Panc1 (cell line): ENCODE measurements at regions not wholly inside any gene's neighbourhood (a gene's known extent, or its start where the extent isn't known, plus 50 kb on each side); places are given as distances from the start of the nearest gene placed in this dataset.

Source experiments
- ATAC-seq: fragments of 200-7000 bp; cut with Tn5 transposase; 2 replicates; pipeline ENCODE4 v1.9.1; 2020; ENCODE audit warnings: mild to moderate bottlenecking, moderate library complexity
- BruUV-seq: library from RNA; stranded (reverse); fragments of 400-500 nt; replicated peaks from 2 replicates; lab custom pipeline; 2021; lab: Mats Ljungman, UMichigan
- CTCF ChIA-PET: fragments of 300-600 bp; sonication (Branson Sonifier 250); formaldehyde crosslinking; loops from one replicate; lab custom pipeline; 2022; ENCODE audit warnings: antibody characterized with exemption; lab: Charles Lee
- POLR2A ChIA-PET: fragments of 300-600 bp; sonication (Branson Sonifier 250); formaldehyde crosslinking; loops from one replicate; lab custom pipeline; 2022; ENCODE audit warnings: antibody characterized with exemption; lab: Charles Lee
- DNase-seq: peaks from one replicate; pipeline ENCODE4 v3.0.0-alpha.2; 2010; ENCODE audit warnings: low read depth, low spot score
- H3K27ac ChIP-seq: 2 replicates; pipeline ENCODE4 v1.5.1; 2011; ENCODE audit warnings: mild to moderate bottlenecking, low read length, inconsistent platforms
- H3K27me3 ChIP-seq: fragments of 200-500 bp; sonication (Bioruptor generic); 2 replicates; pipeline ENCODE4 v1.6.0; 2014; ENCODE audit warnings: low read length, inconsistent platforms; ENCODE audit not compliant: control insufficient read depth, insufficient read depth
- H3K36me3 ChIP-seq: fragments of 200-500 bp; sonication (Bioruptor generic); 2 replicates; pipeline ENCODE4 v1.5.1; 2014; ENCODE audit warnings: inconsistent platforms, mild to moderate bottlenecking, low read length, moderate library complexity; ENCODE audit not compliant: control insufficient read depth, insufficient read depth
- H3K4me1 ChIP-seq: 2 replicates; pipeline ENCODE4 v1.5.1; 2011; ENCODE audit warnings: inconsistent platforms, mild to moderate bottlenecking, low read length, moderate library complexity; ENCODE audit not compliant: control insufficient read depth, insufficient read depth
- H3K4me3 ChIP-seq, 2 experiments: 2 replicates each; pipeline ENCODE4 v1.5.1; 2011 to 2012; ENCODE audit warnings: low read depth in 2 of 2, low read length in 2 of 2, mild to moderate bottlenecking in 2 of 2, inconsistent platforms in 1 of 2, moderate library complexity in 1 of 2
- H3K9me3 ChIP-seq: fragments of 200-500 bp; sonication (Bioruptor generic); 2 replicates; pipeline ENCODE4 v1.5.1; 2014; ENCODE audit warnings: low read depth, mild to moderate bottlenecking, inconsistent platforms, low read length, moderate library complexity; ENCODE audit not compliant: control insufficient read depth, insufficient read depth
- POLR2AphosphoS5 ChIP-seq: IDR thresholded peaks from 2 replicates; pipeline ENCODE4 v1.6.1; 2012; ENCODE audit warnings: mild to moderate bottlenecking, low read depth, low read length, moderate library complexity
- SIN3A ChIP-seq: IDR thresholded peaks from 2 replicates; pipeline ENCODE4 v1.6.1; 2012; ENCODE audit warnings: low read depth, mild to moderate bottlenecking, low read length, moderate library complexity, borderline replicate concordance; ENCODE audit not compliant: insufficient read depth
- TCF7L2 ChIP-seq: IDR thresholded peaks from 2 replicates; pipeline ENCODE4 v1.6.1; 2011; ENCODE audit warnings: mild to moderate bottlenecking, low read depth, low read length, inconsistent platforms
- in situ Hi-C: cut with HindIII; loops from 2 replicates; pipeline ENCODE4 v1.10.0; 2016; ENCODE audit warnings: low sequenced_read_pairs, low pct_unique_long_range_greater_than_20kb
- intact Hi-C: fragments of 100-400 bp; cut with micrococcal nuclease; formaldehyde crosslinking; loops from one replicate; pipeline ENCODE4 v1.10.0; 2022; ENCODE audit not compliant: unreplicated experiment
- TF ChIP-seq, protein P1 (sequence below): fragments of 450-650 bp; IDR thresholded peaks from 2 replicates; pipeline ENCODE4 v1.5.1; 2017; ENCODE audit warnings: mild to moderate bottlenecking
- TF ChIP-seq, protein P2 (sequence below), 2 experiments: IDR thresholded peaks; 2 replicates each; pipeline ENCODE4 v1.6.1; 2011 to 2012; ENCODE audit warnings: low read depth in 2 of 2, control low read depth in 1 of 2, low read length in 1 of 2, mild to moderate bottlenecking in 1 of 2, moderate library complexity in 1 of 2; ENCODE audit not compliant: insufficient read depth in 1 of 2

DNA sequence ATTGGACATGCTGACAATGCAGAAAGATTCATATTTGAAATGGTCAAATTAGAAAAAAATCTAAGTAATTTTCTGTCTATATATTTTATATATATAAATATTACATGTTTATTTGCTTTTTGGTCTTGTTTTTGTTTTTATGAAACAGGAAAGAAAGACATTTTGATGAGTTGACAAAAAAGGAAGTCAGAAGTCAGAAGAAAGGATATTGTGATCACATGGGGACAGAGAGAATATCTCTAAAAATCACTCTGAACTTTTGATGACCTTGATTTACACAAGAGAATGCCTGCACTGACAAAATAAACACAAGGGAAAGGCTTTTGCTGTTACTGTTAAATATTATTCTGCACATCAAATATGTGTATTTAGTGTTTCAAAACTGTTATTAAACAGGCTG is 811.2 kb downstream of the SI start:
- Histone ChIP-seq H3K4me1 (no peaks in the 10 kb centered on the region; the same call in 1 of the 2 replicates), H3K36me3 (no peaks in the 10 kb centered on the region), H3K27ac (no peak overlapping the region), H3K27me3 (no peaks in the 10 kb centered on the region), H3K4me3 (no peak overlapping the region), H3K9me3 (0 out of 2 replicates have a peak, but pooled peaks cover 4% of the 10 kb centered on the region)
- in situ Hi-C loops (no loop called here), intact Hi-C loops (no loop called here)
- no peak for DNase-seq
- CTCF ChIA-PET = no interaction called here
- POLR2A ChIA-PET = no interaction called here
- no TSS peak for BruUV-seq
- TF ChIP-seq, protein P1, sequence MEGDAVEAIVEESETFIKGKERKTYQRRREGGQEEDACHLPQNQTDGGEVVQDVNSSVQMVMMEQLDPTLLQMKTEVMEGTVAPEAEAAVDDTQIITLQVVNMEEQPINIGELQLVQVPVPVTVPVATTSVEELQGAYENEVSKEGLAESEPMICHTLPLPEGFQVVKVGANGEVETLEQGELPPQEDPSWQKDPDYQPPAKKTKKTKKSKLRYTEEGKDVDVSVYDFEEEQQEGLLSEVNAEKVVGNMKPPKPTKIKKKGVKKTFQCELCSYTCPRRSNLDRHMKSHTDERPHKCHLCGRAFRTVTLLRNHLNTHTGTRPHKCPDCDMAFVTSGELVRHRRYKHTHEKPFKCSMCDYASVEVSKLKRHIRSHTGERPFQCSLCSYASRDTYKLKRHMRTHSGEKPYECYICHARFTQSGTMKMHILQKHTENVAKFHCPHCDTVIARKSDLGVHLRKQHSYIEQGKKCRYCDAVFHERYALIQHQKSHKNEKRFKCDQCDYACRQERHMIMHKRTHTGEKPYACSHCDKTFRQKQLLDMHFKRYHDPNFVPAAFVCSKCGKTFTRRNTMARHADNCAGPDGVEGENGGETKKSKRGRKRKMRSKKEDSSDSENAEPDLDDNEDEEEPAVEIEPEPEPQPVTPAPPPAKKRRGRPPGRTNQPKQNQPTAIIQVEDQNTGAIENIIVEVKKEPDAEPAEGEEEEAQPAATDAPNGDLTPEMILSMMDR = no peak
- no peak for TF ChIP-seq SIN3A
- TF ChIP-seq, protein P2, sequence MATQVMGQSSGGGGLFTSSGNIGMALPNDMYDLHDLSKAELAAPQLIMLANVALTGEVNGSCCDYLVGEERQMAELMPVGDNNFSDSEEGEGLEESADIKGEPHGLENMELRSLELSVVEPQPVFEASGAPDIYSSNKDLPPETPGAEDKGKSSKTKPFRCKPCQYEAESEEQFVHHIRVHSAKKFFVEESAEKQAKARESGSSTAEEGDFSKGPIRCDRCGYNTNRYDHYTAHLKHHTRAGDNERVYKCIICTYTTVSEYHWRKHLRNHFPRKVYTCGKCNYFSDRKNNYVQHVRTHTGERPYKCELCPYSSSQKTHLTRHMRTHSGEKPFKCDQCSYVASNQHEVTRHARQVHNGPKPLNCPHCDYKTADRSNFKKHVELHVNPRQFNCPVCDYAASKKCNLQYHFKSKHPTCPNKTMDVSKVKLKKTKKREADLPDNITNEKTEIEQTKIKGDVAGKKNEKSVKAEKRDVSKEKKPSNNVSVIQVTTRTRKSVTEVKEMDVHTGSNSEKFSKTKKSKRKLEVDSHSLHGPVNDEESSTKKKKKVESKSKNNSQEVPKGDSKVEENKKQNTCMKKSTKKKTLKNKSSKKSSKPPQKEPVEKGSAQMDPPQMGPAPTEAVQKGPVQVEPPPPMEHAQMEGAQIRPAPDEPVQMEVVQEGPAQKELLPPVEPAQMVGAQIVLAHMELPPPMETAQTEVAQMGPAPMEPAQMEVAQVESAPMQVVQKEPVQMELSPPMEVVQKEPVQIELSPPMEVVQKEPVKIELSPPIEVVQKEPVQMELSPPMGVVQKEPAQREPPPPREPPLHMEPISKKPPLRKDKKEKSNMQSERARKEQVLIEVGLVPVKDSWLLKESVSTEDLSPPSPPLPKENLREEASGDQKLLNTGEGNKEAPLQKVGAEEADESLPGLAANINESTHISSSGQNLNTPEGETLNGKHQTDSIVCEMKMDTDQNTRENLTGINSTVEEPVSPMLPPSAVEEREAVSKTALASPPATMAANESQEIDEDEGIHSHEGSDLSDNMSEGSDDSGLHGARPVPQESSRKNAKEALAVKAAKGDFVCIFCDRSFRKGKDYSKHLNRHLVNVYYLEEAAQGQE (IDR thresholded peaks at IDR 0.05; ENCODE audit: insufficient read depth in 1 of 2, low read depth in 2 of 2, low read length in 1 of 2) = no peak
- no peak for TF ChIP-seq TCF7L2
- TF ChIP-seq POLR2AphosphoS5 = no peak
- no peak for ATAC-seq

DNA sequence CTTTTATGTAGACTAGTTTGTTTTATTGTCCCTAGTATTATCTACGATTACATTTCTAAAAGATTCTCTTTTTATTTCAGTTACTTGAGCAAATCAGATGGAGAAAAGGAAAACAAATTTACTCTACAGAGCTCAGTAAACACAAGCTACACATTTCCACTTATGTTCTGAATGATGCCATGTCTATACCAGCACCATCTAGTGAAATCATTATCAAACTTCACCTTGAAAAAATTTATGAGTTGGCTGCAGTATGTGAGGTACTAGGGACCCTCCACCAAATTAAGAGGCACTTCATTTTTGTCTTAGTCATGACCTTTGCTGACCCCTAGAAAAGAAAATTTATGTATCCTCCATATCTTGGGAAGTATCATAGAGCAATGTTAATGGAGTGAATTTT is 827.4 kb downstream of the SI start:
- Histone ChIP-seq H3K36me3 (no peaks in the 10 kb centered on the region), H3K4me3 (no peak overlapping the region), H3K4me1 (no peaks in the 10 kb centered on the region), H3K27ac (no peak overlapping the region), H3K9me3 (no peaks in the 10 kb centered on the region), H3K27me3 (no peaks in the 10 kb centered on the region)
- no TSS peak for BruUV-seq
- POLR2A ChIA-PET = no interaction called here
- no peak for DNase-seq
- no peak for ATAC-seq
- intact Hi-C loops (no loop called here), in situ Hi-C loops (no loop called here)
- TF ChIP-seq, protein P2 (IDR thresholded peaks at IDR 0.05; ENCODE audit: insufficient read depth in 1 of 2, low read depth in 2 of 2, low read length in 1 of 2) = no peak
- TF ChIP-seq SIN3A (no peak), TCF7L2 (no peak), POLR2AphosphoS5 (no peak)
- TF ChIP-seq, protein P1 = no peak
- CTCF ChIA-PET = interaction anchor here (0.5 kb wide), 1 partner anchor 725 kb away, joined by 18 read pairs; no protein-coding TSS in a partner anchor
